ENCODE measurements at regions not wholly inside any gene's neighbourhood (a gene's known extent, or its start where the extent isn't known, plus 50 kb on each side); places are given as distances from the start of the nearest gene placed in this dataset.

DNA sequence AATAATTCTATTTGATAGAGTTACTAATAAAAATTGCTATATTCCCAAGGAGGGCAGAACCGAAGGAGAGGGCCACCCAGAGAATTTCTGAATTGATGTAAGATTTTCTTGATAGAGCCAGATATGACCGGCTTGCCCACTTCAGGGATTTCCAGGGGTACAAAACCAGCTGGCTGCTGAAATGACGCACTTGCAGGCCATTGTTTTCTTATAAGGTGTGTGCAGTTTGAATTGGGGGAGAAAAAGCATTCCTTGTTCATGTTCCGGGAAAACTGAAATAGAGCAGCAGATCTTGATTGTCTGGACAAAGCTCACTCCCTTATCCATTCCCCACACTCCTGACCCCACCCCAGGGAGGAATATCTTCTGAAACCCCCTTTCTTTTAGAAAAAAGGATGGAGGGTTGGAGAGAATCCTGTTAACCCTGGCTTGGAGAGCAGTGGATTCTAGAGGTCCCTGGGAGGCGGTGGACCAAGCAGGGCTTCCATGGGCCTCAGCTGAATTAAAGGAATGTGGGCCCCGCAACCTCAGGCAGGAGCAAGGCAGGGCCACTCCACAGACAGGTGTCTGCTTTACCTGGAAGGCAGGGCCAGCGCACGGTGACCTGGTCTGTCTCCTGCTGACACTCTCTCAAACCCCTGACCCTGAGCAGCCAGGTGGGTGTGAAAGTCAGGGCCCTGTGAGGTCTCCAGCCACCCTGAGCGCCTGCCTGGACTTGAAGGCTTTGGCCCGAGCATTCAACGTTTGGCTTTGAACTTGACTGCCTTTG, 96.4 kb downstream of the TMEM170B start:
- DNase-seq (ENCODE audit: low spot score) (no peak), ATAC-seq (ENCODE audit: low FRiP score) (no peak)
- TF ChIP-seq, protein P1, sequence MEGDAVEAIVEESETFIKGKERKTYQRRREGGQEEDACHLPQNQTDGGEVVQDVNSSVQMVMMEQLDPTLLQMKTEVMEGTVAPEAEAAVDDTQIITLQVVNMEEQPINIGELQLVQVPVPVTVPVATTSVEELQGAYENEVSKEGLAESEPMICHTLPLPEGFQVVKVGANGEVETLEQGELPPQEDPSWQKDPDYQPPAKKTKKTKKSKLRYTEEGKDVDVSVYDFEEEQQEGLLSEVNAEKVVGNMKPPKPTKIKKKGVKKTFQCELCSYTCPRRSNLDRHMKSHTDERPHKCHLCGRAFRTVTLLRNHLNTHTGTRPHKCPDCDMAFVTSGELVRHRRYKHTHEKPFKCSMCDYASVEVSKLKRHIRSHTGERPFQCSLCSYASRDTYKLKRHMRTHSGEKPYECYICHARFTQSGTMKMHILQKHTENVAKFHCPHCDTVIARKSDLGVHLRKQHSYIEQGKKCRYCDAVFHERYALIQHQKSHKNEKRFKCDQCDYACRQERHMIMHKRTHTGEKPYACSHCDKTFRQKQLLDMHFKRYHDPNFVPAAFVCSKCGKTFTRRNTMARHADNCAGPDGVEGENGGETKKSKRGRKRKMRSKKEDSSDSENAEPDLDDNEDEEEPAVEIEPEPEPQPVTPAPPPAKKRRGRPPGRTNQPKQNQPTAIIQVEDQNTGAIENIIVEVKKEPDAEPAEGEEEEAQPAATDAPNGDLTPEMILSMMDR (IDR thresholded peaks at IDR 0.05) = no peak

DNA sequence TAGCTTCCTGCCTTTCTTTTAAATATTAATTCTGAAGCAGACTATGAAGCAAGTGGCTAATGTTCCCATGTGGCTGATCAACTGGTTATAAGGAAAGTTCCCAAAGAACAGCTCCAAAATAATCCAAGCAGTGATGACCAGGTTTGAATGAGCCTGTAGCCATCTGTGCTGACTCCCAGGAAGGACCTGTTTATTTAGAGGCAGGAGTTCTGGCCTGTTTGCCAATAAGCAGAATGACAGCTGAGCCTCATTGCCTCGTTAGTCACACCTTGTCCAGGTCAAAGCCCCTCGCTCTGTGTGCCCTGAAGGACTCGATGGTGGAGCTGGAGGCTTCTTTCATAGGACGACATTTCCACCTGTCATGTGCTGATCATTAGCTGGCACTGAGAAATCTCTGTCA, 97.4 kb downstream of the TMEM170B start:
- no peak for ATAC-seq (ENCODE audit: low FRiP score)
- TF ChIP-seq, protein P1 (IDR thresholded peaks at IDR 0.05) = no peak
- no peak for DNase-seq (ENCODE audit: low spot score)

DNA sequence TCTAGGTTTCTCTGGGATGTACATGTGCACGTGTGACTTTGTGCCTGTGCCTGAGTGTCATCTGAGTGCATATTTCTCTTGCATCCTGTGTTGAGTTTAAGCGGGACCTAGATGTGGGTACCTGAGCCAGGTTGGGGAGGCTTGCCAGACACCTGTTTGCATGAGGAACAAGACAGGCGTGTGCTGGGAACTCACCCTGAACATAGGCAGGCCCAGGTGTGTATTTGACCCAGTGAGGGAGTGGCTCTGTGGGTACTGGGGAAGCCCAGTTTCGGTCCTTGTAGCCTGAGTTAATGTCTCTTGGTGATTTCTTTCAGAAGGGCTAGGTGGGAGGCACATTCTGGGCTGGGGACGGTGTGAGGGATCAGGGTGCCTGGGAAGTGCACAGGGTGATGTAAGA, 98.6 kb downstream of the TMEM170B start:
- ATAC-seq (ENCODE audit: low FRiP score) (no peak), DNase-seq (ENCODE audit: low spot score) (no peak)
- TF ChIP-seq, protein P1 (IDR thresholded peaks at IDR 0.05) = no peak

DNA sequence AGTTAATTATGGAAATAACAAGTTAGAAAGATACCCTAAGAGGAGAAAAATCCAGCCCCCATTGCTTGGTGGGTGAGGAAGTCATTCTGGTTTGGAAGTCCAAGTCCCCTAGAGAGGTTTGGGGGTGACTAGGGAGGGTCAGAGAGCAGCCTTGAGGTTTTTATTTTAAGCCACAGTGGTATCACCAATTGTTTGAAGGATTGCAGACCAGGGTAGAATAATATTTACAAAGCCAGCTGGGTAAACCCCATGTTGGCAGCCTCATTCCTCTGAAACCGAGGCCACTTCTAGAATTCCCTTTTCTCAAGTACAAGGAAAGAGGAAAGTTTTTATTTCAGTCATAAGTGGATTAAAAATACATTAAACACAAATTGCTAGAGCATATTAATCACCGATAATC, 99.7 kb downstream of the TMEM170B start:
- DNase-seq (ENCODE audit: low spot score) (no peak), ATAC-seq (ENCODE audit: low FRiP score) (no peak)
- TF ChIP-seq, protein P1 (IDR thresholded peaks at IDR 0.05) = no peak

- no peak for ATAC-seq (ENCODE audit: low FRiP score)
- DNase-seq (ENCODE audit: low spot score) = no peak
- TF ChIP-seq, protein P1 (IDR thresholded peaks at IDR 0.05) = no peak
Observed at GRCh38 chr6:11639376-11640235, 102.1 kb downstream of the TMEM170B start.

DNA sequence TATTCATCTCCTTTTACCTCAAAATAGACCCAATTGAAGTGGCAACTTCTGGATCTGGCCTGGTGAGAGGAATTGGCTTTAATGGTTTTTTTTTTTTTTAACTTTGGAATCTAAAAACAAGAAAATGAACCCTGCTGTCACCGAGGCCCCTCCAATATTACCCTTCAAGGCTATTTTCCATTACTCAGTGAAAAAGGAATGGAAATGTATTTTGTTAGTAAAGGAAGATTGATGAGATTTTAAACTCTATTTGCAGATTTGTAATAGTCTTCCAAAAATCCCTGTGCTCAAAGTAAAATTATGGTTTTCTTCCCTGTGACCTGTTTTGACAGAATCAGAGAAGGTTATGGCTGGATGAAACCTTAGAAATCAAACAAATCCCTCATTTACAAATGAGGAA, 102.9 kb downstream of the TMEM170B start:
- no peak for DNase-seq (ENCODE audit: low spot score)
- TF ChIP-seq, protein P1 (IDR thresholded peaks at IDR 0.05) = no peak
- no peak for ATAC-seq (ENCODE audit: low FRiP score)
